ENCODE measurements at regions not wholly inside any gene's neighbourhood (a gene's known extent, or its start where the extent isn't known, plus 50 kb on each side); places are given as distances from the start of the nearest gene placed in this dataset.

DNA sequence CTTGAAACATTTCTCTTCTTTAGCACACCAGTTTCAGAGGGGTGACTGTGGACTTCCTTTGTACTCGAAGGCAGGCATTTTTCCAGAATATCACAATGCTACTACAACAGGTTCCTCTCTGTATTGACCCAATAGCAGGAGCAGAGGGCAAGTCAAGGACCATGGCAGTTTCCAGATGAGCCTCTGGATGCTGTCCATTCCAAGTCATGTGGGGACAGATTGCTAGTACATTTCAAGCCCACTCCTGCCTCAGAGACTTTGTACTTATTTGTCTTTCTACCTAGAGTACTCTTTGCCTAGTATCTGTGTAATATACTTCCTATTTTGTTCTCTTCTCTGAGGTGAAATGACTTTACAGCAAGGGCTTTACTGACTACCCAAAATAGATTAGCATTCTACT lies 373.9 kb downstream of the PIK3C3 start:
- TF ChIP-seq, protein P1, sequence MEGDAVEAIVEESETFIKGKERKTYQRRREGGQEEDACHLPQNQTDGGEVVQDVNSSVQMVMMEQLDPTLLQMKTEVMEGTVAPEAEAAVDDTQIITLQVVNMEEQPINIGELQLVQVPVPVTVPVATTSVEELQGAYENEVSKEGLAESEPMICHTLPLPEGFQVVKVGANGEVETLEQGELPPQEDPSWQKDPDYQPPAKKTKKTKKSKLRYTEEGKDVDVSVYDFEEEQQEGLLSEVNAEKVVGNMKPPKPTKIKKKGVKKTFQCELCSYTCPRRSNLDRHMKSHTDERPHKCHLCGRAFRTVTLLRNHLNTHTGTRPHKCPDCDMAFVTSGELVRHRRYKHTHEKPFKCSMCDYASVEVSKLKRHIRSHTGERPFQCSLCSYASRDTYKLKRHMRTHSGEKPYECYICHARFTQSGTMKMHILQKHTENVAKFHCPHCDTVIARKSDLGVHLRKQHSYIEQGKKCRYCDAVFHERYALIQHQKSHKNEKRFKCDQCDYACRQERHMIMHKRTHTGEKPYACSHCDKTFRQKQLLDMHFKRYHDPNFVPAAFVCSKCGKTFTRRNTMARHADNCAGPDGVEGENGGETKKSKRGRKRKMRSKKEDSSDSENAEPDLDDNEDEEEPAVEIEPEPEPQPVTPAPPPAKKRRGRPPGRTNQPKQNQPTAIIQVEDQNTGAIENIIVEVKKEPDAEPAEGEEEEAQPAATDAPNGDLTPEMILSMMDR (IDR thresholded peaks at IDR 0.05) = no peak
- no peak for TF ChIP-seq POLR2A (IDR thresholded peaks at IDR 0.05)
